HG02798 (cell line): ENCODE measurements at regions not wholly inside any gene's neighbourhood (a gene's known extent, or its start where the extent isn't known, plus 50 kb on each side); places are given as distances from the start of the nearest gene placed in this dataset.
"Not testable (repeated sequence)": the region's sequence is repeated elsewhere in the genome, so short reads cannot be mapped to it uniquely, and the experiment has no call there.

Source experiments
- ATAC-seq: cut with Tn5 transposase; IDR thresholded peaks from one replicate; pipeline ENCODE4 v1.9.1; 2021; ENCODE audit warnings: mild to moderate bottlenecking; ENCODE audit not compliant: unreplicated experiment, poor library complexity

- ATAC-seq: no peak
Observed at GRCh38 chrX:137858106-137858505, 292.2 kb downstream of the ZIC3 start.

GRCh38 chrX:137878401-137878800, 312.5 kb downstream of the ZIC3 start:
- ATAC-seq: no peak

GRCh38 chrX:137882960-137883359, 317.0 kb downstream of the ZIC3 start:
- ATAC-seq: no peak

GRCh38 chrX:137884813-137885212, 318.9 kb downstream of the ZIC3 start:
- ATAC-seq: not testable (repeated sequence)

GRCh38 chrX:137891431-137891830, 325.5 kb downstream of the ZIC3 start:
- no peak for ATAC-seq

GRCh38 chrX:137896123-137896522, 330.2 kb downstream of the ZIC3 start:
- ATAC-seq: no peak

- no peak for ATAC-seq
Observed at GRCh38 chrX:137915466-137915865, 349.5 kb downstream of the ZIC3 start.

- ATAC-seq: no peak
Observed at GRCh38 chrX:137916090-137916746, 350.3 kb downstream of the ZIC3 start.

GRCh38 chrX:137926090-137926489, 360.2 kb downstream of the ZIC3 start:
- no peak for ATAC-seq

- ATAC-seq: no peak
Observed at GRCh38 chrX:137929951-137930350, 364.0 kb downstream of the ZIC3 start.

GRCh38 chrX:137930533-137930932, 364.6 kb downstream of the ZIC3 start:
- ATAC-seq: no peak

GRCh38 chrX:137934214-137934613, 368.3 kb downstream of the ZIC3 start:
- ATAC-seq: not testable (repeated sequence)

- ATAC-seq: not testable (repeated sequence)
Observed at GRCh38 chrX:137934887-137935286, 369.0 kb downstream of the ZIC3 start.

GRCh38 chrX:137945470-137945869, 379.5 kb downstream of the ZIC3 start:
- no peak for ATAC-seq

GRCh38 chrX:137969191-137969590, 403.3 kb downstream of the ZIC3 start:
- no peak for ATAC-seq

GRCh38 chrX:137982472-137983172, 416.7 kb downstream of the ZIC3 start:
- ATAC-seq: no peak

- ATAC-seq: no peak
Observed at GRCh38 chrX:137988470-137988869, 422.5 kb downstream of the ZIC3 start.

- ATAC-seq: no peak
Observed at GRCh38 chrX:137998619-137999018, 432.7 kb downstream of the ZIC3 start.

GRCh38 chrX:137999071-137999470, 433.1 kb downstream of the ZIC3 start:
- no peak for ATAC-seq

- ATAC-seq: no peak
Observed at GRCh38 chrX:137999552-137999951, 433.6 kb downstream of the ZIC3 start.

- ATAC-seq: no peak
Observed at GRCh38 chrX:138001226-138001625, 435.3 kb downstream of the ZIC3 start.

- no peak for ATAC-seq
Observed at GRCh38 chrX:138006180-138006579, 440.3 kb downstream of the ZIC3 start.
